COLO668 (cell line): ENCODE measurements at regions not wholly inside any gene's neighbourhood (a gene's known extent, or its start where the extent isn't known, plus 50 kb on each side); places are given as distances from the start of the nearest gene placed in this dataset.
"Not testable (repeated sequence)": the region's sequence is repeated elsewhere in the genome, so short reads cannot be mapped to it uniquely, and the experiment has no call there.

Experiments
- DNase-seq: peaks from one replicate; lab custom pipeline; 2025; ENCODE audit not compliant: unreplicated experiment; lab: John Stamatoyannopoulos, UW

DNA sequence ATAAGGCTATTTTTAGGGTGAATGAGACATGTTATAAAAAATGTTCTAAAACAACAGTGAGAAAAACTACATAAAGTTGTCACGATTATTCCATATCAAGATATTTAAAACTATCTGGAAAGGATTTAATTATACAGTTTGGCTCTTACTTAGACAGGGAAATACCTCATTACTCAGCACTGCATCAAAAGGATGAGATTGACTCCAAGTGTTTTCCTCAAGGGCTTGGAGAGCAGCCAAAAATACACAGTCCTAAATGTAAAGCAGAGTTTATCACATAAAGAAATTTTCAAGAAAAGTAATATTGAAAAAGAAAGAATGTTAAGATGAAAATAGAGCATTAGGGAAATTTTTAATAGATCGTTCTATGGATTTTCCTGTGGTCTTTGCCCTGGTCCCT, 285.5 kb upstream of the NETO1 start:
- no peak for DNase-seq

DNA sequence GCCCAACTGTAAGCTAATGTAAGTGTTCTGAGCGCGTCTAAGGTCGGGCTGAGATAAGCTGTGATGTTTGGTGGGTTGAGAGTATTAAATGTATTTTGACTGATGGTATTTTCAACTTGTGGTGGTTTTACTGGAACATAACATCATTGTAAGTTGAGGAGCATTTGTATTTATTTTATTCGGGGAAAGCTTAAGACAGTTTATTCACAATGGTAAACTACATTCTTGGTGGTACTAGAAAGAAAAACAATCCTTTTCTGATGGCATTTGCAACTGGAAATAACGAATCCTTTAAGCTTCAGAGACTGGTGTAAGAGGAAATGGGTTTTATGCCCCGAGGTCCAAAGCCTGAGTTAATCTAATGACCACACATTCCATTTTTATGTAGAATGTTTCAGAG, 283.3 kb upstream of the NETO1 start:
- no peak for DNase-seq

DNA sequence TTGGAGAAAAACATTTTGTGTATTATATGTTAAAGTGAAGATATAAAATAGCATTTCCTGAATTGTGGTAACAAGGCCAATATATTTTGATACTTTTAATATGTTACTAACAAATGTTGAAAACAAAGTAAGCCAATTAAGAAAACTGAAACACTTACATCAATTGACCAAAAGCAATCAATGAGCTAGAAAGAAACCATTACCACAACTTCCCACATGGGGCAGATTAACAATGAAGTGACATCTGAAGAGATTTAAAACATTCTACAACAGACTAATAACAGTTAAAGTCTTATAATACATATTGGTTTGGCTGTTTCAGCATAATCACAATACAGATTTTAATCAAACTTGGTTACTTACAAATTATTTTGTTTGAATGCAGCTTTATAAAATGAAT, 282.4 kb upstream of the NETO1 start:
- no peak for DNase-seq

DNA sequence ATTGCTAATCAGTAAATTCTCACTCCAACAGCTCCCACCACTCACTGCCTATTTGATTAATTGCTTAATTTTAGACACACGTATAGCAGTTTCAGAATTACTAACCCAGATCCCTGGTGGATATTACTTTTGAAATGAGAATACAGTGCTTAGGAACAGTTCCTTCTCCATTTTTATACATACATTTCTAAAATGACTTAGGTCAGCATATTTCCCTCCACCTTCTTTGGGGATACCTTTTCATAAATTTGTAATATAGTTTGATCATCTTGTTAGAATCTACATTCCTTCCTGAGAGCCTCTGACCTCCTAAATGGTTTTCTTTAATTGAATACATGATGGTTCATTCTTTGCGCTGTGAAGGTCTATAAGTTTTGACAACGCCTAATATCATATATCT, 279.8 kb upstream of the NETO1 start:
- DNase-seq = no peak

DNA sequence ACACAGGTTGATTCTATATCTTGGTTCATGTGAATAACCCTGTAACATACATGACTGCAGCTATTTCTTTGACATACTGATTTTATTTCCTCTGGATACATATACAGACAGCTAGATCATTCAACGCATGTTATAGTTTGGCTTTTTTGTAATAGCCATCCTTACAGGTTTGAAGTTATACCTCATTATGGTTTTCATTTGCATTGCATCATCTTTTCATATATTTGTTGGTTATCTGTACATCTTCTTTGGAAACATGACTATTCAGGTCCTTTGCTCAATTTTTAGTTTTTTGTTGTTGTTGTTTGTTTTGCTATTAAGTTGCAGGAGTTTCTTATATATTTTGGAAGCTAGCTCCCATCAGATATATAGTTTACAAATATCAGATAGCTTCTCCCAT, 276.2 kb upstream of the NETO1 start:
- DNase-seq = no peak

DNA sequence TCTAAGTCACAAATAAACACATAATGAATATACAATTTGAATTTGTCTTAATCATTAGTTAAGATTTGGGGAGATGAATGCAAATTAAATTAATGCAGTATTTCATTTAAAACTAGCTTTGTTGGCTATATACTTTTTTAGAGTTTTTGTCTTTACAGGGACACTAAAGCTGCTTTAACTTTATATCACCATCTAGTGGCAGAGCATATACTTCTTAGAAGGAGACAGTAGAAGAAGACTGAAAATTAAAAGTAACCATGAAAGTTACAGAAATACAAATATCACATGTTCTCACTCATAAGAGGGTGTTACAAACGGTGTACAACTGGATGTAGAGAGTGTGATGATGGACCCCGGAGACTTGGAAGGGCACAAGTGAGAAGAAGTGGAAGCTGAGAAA, 268.3 kb upstream of the NETO1 start:
- DNase-seq = no peak

DNA sequence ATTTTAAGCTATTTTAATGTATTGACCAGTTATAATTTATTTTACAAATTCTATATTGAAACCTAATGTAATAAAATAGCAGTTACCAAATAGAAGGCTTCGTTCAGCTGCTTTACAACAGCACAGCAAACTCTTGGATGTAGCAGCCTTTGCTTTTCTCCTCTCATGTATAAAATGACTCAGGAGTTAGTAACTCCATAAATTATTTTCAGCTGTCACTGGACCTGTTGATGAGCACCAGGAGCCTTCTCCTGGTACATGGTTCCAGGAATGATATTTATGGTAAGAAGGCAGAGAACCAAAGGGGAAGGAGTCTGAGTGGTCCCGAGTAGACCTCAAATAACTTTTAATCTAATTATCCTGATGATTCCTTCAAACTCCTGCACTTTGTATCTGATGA, 256.4 kb upstream of the NETO1 start:
- no peak for DNase-seq

DNA sequence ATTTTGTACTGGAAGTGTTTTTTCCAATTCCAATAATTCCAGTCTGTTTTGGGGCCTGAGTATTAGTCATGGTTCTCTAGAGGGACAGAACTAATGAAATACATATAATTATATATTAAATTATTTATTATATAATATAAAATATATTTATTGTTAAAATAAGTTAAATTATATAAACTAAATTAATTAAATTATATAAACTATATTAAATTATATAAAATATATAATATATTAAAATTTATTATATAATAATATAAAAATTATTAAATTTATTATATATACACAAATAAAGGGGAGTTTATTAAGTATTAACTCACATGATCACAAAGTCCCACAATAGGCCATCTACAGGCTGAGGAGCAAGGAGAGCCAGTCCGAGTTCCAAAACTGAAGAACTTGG, 253.4 kb upstream of the NETO1 start:
- DNase-seq = no peak

DNA sequence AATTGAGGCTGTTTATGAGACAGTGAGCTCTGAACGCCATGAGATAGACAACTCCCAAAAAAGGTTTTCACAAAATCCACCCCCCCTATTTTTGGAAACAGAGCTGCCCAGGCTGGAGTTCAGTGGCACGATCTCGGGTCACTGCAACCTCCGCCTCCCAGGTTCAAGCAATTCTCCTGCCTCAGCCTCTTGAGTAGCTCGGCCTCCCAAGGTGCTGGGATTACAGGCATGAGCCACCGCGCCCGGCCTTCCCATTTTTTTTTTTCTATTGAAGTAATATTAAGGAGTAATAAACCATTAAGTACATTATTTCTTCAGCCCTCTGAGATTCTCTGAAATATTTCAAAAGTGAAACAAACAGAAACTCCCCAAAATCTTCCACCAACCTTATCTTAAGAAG, 252.8 kb upstream of the NETO1 start:
- no peak for DNase-seq

DNA sequence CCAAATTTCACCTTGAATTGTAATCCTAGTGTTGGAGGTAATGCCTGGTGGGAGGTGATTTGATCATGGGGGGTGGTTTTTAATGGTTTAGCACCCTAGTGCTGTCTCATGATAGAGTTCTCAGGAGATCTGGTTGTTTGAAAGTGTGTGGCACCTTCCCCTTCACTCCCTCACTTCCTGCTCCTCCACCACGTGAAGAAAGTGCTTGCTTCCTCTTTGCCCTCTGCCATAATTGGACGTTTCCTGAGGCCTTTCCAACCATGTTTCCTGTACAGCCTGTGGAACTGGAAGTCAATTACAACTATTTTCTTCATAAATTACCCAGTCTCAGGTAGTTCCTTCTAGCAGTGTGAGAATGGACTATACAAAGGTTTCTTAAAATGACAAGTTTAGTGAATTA, 251.8 kb upstream of the NETO1 start:
- no peak for DNase-seq

DNA sequence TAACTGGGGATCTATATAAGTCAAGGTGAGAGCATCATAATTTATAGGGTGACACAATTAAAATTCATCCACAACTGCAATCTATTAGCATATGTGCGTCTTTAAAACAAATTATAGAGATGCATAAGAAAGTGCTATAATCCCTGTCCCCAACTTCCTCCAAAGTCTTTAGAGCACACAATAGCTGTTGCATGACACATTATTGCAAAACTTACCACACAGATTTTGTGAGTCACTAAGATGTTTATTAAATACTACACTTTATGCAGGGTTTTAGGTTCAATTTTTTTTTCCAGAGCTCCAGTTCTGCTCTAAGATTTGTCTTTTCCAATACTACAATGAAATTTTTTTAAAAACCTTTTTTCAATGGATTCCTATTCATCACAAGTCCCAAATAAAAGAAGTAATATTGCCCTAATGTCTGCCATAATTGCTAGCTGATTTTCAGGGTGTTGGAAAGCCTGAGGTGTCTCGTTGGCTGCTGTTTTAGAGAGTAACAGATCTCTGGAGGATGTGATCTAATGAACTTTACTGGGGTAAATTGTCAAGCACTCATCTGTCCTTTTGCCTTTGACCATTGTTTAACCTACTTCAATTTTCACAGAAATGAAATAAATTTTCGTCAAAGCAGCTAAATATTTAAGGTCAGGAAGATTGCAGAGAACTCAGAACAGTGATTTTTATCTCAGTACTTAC, 250.5 kb upstream of the NETO1 start:
- no peak for DNase-seq

DNA sequence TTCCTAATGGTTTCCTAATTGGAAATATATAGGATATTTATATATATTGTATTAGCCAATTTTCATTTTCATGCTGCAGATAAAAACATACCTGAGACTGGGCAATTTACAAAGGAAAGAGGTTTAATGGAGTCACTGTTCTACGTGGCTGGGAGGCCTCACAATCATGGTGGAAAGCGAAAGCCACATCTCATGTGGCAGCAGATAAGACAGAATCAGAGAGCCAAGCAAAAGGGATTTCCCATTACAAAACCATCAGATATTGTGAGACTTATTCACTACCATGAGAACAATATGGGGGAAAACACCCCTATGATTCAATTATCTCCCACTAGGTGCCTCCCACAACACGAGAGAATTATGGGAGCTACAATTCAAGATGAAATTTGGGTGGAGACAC, 242.5 kb upstream of the NETO1 start:
- no peak for DNase-seq

DNA sequence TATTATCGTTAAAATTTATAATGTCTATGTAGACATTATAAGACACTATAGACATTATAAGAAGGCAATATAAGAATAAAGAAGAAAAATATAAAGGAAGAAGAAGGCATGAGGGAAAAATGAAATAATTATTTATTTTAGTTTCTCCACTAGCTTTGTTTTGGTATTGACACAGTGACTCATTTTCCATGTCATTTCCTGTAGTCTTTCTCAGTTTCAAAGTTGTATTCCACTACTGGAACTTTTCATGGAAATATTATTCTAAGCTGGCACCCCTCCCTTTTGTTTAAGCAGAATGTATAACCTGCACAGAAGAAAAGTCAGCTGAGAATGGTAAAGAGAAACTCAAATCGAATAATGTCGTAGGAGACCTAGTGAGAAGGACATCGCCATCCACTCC, 234.2 kb upstream of the NETO1 start:
- DNase-seq = no peak

DNA sequence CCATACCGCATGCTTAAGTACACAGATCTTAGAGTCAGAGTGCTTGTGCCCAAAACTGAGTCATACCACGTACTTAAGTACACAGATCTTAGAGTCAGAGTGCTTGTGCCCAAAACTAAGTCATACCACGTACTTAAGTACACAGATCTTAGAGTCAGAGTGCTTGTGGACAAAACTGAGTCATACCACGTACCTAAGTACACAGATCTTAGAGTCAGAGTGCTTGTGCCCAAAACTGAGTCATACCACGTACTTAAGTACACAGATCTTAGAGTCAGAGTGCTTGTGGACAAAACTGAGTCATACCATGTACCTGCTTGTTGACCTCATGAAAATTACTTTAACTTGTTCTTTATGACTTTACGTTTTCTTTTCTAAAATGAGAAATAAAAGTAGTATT, 233.7 kb upstream of the NETO1 start:
- not testable (repeated sequence) for DNase-seq

DNA sequence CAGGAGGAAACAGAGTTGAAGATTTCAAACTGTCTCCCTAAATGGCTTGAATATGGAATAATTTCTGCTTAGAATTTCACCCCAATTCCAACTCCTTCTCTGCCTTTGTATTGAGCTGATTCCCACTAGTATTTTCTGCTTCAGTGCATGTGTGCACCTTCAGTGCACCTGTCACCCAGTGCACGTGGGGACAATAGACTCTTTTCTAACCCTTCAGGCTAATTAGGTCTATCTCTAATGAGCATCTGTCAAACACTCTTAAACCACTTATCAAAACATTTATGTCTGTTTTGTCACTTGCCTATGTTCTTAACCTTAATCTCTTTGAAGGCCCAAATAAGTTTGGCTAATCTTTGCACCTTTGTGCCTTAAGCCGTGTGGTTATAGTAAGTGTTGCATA, 232.0 kb upstream of the NETO1 start:
- DNase-seq = peak; percentile 17

DNA sequence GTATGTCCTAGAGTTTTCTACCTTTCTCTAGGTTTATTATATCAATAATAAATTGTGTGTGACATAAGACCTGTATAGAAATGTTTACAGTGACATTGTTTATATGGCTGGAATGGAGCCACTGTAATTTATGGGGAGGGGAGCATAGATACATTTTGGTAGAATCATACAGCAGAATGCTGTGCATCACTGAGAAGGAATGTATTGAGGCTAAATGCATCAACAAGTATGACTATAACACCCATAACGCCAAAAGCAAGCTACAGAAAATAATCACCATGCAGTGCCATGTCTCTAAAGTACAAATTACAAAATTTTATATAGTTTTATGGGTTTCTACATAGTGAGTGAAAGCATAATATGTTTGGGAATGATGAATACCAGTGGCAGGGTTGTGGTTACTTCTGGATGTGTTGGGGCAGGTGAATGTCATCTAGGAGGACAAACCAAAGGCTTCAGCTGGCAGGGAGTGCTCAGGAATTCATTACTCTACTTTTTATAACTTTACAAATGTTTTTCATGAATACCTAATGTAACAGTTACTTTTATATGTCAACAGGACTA, 226.0 kb upstream of the NETO1 start:
- DNase-seq = no peak

DNA sequence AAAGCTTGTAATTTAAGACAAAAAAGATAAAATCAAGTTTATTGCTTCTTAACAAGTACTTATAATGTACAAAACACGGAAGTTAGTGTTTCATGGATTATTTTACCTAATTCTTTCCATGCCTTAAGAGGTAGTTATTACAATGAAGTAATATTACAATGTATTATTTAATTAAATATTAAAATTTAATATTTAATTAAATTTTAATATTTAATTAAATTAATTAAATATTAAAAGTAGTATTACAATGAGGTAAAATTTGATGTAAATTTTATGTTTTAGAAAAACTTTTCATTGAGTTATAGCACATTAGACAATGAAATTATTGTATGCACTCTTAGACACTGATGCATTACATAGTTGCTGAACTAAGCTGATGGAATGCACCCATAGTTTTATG, 220.7 kb upstream of the NETO1 start:
- DNase-seq = no peak

DNA sequence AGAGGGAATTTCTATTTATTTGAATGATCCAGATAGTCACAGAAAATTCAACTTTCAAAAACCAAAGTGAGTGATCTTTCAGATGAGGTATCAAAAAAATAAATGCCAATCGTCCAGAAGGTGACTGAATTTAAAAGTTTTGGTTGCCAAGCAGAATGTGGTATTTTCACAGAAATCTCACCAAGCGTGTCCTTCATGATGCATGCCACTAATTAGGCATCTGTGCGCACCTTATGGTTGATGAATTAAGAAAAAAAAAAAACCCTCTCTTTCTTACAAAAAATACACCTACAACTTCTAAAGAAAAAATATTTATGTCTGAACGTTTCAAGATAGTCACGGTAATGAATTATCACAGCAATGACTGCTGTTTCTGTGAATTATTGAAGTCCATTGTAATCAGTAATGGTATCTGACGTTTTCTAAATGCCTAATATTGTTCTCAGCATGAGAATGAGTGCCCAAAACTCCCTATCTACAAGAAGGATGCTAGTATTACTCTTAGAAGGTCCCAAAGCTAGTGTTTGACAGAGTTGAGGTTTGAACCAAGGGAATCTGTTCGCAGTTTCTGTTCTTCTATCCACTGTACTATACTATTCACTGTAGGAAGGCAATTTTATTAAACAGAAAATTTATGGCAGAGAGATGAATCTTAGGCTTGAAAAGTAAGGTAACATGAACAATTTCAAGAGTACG, 219.6 kb upstream of the NETO1 start:
- DNase-seq = no peak

DNA sequence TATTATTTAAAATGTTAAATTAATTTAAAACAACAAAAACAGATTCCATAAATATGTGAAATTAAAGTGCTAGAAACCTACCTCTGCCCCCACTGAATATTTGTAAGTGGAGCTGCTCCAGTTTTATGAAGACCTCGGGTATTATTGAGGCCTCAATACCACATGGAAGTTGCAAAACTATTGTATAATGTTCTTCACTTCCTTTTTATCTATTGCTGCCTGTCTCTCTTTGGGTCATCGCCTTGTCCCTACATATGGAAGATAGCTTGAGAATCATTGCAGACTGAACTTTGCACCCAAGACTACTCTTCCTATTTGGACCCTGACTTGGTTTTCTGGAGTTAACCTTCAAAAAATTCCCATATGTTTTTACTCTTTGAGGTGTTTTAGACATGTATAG, 212.1 kb upstream of the NETO1 start:
- no peak for DNase-seq

DNA sequence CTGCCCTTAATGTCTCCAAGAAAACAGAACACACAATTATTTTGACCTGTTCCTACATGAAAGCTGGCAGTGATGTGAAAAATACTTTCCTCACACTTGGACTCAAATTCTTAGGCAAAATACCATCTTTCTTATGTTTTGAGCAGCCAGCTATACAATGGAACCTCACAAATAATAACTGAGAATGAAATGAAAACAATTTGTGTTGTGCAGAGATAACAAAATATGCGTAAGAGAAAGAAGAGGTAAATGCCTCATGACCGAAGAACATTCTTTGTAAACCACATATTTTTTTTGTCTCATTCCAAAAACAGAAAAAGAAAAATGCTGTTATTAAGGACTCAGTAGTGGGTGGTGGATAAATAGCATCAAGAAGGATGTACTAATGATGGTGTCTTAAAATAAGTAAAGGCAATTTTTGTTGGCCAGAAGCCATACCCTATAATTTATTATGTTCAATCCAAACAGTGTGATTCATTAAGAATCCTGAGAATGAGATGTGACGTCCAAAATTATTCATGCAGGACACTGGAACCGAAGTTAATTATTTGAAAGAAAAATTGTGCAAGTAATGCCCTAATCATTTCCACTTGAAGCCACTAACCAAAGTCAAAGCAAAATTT, 193.0 kb upstream of the NETO1 start:
- DNase-seq = no peak

DNA sequence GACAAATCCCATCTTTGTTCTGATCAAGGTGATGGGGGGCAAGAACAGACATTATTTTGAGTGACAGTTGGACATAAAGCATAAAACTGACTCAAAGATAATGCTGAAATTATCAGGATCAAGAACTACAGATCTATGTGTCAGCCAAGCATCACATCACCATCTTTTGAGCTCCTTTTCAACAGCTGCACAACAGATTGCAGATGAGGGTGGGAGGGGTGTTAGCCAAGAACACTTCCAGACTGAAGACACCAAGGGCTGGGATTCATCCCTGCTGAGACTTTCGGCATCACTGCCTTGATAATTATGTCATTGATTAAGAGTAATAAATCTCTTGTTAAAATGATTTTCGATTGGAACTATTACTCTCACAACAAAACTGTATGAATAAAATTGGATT, 191.5 kb upstream of the NETO1 start:
- DNase-seq = no peak

DNA sequence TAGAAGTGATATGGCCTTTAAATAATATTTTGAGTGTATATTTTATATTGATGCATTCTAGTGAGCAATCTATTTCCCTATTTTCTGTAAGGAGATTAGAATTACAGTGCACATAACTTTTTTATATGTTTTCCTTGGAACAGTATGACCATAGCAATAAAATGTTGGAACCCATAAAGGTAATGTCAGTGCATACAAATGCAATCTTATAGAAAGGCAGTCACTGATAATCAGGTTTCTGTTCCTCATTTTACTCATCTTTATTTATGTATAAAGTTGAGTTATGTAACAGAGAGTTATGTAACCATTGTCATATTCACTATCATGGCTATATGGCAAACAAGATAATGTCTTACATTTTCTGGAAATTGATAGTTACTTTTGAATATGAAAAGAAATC, 179.9 kb upstream of the NETO1 start:
- DNase-seq = no peak
